GM12873 (cell line): ENCODE measurements at regions not wholly inside any gene's neighbourhood (a gene's known extent, or its start where the extent isn't known, plus 50 kb on each side); places are given as distances from the start of the nearest gene placed in this dataset.

ENCODE experiments used
- CTCF ChIP-seq: IDR thresholded peaks from 2 replicates; pipeline ENCODE4 v1.5.1; 2012; ENCODE audit warnings: low read depth, mild to moderate bottlenecking, moderate library complexity, low read length, control low read depth; ENCODE audit not compliant: insufficient read depth; ENCODE audit errors: missing control alignments

GRCh38 chr12:127963933-127964332 is 303.0 kb upstream of the TMEM132C start:
- TF ChIP-seq CTCF: no peak

- TF ChIP-seq CTCF: no peak
Observed at GRCh38 chr12:127964717-127965116, 302.3 kb upstream of the TMEM132C start.

- no peak for TF ChIP-seq CTCF
Observed at GRCh38 chr12:127966331-127966730, 300.6 kb upstream of the TMEM132C start.

GRCh38 chr12:127970491-127970890 is 296.5 kb upstream of the TMEM132C start:
- no peak for TF ChIP-seq CTCF

- TF ChIP-seq CTCF: no peak
Observed at GRCh38 chr12:127980585-127980984, 286.4 kb upstream of the TMEM132C start.

GRCh38 chr12:127981875-127982274 is 285.1 kb upstream of the TMEM132C start:
- no peak for TF ChIP-seq CTCF

- no peak for TF ChIP-seq CTCF
Observed at GRCh38 chr12:127984386-127985055, 282.4 kb upstream of the TMEM132C start.
